ENCODE measurements at regions not wholly inside any gene's neighbourhood (a gene's known extent, or its start where the extent isn't known, plus 50 kb on each side); places are given as distances from the start of the nearest gene placed in this dataset.
"Not testable (repeated sequence)": the region's sequence is repeated elsewhere in the genome, so short reads cannot be mapped to it uniquely, and the experiment has no call there.

- DNase-seq, result no peak
Observed at GRCh38 chr12:74292351-74293194, 245.1 kb upstream of the ATXN7L3B start.

- DNase-seq, result no peak
Observed at GRCh38 chr12:74293689-74294131, 243.9 kb upstream of the ATXN7L3B start.

DNA sequence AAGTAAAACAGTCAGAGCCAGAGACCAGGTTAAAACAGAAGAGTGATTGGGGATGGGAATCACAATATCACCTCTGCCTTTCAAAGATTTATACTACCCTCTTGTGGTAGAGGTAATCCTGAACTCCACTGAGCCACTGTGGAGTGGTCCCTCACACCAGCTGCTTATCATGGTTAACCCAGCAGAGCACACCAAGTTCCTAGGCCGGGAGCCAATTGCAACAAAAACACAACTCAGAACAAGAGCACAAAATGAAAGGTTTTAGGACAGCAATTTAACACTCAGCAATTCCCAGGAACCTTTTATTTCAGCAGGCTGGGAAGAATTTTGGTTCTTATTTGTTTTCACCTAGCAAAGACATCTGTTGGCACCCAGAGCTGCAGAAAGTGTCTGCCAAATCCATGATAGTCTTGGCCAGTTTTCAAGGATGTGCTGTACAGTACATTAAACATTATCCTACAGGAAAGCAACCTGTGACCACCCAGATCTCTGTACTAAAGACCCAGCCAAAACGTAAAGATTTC is 220.5 kb upstream of the ATXN7L3B start:
- DNase-seq, result peak; percentile 90

- no peak for DNase-seq
Observed at GRCh38 chr12:74317741-74318140, 219.9 kb upstream of the ATXN7L3B start.

DNA sequence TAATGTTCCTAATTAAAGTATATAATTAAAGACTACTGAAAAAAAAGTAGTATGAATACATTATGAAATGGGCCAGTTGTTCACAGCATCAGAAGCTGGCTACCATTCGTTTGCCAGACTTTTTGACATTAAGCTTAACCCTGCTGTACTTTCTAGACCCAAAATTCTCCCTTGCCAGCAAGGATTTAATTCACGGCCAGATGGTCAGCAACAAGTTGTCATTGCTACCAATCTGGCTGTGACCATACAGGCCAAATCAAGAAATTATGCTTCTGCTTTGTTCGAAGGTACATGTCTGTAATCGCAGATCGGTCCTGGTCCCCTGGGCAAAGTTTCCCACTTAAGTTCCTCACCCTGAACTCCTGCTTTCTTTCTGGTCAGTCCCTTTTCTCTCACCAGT is 217.7 kb upstream of the ATXN7L3B start:
- no peak for DNase-seq

DNA sequence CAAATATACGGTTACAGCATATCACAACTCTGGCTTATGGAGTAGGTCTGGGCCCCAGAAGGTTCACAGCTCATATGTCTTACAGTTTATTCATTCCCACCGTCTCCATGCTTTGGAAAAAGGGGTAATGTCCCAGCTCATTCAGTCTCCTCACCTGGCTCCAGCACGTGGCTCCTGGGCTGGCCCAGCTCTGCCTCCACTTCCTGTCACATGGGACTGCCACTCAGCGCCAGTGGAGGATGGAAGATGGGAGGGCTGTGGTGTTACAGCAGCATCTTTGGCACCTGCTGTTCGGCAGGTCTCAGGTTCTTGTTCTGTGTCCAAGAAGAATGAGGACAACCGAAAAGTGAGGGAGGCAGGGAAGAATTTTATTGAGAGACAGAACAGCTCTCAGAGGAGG is 216.3 kb upstream of the ATXN7L3B start:
- no peak for DNase-seq

- DNase-seq, result no peak
Observed at GRCh38 chr12:74322792-74323191, 214.8 kb upstream of the ATXN7L3B start.

DNA sequence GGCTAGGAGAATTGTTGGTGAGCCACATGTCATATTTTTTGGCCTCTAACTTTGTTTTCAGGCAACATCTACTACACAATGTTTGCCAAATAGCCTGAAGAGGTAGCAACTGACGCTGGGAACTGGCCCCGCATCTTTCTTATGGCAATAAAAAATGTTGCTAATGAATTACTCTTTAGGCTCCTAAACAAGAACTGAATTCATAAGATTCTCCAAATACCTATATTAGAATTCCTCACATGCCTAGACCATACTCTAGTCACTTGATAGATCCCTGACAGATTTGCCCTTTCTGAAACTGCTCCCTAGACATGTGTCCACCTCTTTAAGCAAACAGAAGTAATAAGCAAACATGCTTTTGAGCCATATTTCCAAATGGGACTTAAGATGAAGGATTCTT is 209.0 kb upstream of the ATXN7L3B start:
- DNase-seq, result no peak

DNA sequence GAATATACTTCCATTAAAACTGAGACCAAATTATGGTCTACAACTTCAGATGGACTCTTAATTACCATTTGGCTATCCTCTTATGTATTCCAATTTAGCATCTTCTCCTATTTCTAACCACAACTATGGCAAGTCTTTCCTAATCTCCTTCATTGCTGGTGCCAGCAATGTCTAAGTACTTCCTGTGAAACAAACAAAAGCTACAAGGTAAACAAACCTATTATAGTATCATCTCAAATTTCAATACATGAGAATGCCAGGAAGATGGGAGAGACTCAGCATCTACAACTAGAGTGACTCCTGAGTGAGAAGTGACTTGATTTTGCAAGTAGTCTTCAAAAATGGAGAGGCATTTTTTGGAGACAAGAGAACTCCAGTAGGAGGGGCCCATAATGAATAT is 202.9 kb upstream of the ATXN7L3B start:
- DNase-seq, result no peak

DNA sequence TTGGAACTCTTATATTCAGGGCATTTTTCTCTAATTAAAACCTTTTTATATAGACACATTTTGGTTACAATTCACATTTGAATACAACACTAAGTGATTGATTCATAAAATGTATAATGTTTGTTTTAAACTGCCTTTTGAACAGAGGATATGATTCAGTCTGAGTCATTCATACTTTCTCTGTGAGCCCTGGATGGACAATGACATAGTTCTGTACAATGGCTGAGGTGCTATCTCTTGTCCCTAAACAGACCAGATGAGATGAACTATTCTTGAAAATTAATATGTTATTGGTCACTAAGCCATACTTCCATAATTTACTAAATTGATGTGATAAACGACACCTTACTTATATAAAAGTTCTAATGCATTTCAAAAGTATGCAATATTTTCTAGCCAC is 199.7 kb upstream of the ATXN7L3B start:
- DNase-seq, result no peak

GRCh38 chr12:74339211-74339610 is 198.4 kb upstream of the ATXN7L3B start:
- no peak for DNase-seq

DNA sequence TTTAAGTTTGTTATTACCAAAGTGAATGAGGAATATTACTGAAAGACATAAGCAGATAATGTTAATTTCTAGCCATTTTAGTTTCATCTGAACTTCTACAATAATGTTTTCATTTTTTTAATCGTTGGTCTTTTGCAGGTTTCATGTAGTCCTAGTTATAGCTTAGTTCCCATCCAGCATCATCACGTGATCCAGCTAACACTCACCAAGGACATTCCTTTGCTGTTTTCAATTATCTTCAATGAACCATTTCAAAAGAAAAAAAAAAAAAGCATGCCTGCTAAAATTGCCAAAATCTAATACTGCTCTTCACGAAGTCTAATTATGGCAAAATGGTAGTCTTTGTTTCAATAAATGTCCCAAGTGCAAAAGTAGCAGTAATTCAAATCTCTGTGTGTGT is 187.7 kb upstream of the ATXN7L3B start:
- DNase-seq, result peak; percentile 14

DNA sequence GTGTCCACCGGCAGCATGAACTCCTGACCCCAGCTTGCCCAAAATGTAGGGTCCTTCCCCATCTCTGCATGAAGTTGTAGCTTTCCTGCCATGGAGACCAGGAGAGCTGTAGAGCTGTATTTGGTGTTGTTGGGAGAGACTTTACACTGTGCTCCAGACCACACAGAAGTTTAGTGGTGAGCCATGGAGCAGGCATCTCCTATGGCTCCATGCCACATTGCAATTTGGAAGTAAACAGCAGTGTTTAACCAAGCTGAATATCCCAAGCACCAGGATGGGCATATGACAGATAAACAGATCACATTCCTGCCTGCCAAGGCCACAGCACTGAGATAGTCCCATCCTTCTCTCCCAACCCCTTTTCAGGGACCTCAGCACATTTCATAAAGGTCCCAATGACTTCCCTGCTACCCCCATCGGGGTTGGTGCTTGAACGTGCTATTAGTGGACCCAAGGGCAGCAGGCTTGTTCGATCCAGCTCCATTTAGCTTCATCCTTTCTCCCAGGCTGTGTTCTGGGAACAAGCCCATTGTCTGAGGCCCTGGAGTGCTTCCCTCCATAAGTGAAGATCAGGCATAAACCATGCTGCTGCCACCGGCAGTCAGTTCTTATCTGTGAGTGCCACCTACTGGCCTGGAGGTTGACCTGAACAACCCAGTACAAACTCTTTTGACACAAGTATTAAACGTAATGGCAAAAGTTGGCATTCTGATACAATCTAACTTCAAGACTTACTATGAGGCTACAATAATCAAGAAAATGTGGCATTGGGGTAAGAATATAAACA is 172.3 kb upstream of the ATXN7L3B start:
- peak; percentile 29 for DNase-seq

DNA sequence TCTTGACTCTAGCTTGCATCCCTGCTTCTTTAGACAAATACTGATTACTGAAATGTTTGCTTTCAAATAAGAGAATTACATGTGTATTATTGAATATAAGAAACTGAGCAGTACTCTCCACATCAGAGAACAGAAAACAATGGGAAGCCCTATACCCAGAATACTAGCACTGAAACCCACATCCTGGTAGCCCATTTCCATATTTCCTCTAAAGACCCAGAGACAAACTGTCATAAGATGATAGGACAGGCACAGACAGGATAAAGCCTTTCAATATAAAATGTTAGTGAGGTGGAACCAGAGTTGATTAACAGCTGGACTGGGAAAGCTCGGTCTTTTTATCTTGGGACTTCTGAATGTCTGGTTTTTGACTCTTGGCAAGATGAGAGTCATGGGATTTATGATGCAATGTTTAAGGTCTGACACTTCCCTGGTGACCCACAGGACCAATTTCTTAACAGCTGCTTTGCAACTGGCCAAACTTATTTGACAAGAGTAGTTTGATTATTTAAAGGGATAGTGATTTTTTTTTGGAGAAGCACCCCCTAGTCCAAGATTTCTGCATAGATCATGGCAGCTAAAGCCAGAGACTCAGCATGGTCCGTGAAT is 166.9 kb upstream of the ATXN7L3B start:
- no peak for DNase-seq

- DNase-seq, result peak; percentile 4
Observed at GRCh38 chr12:74379114-74379513, 158.5 kb upstream of the ATXN7L3B start.

GRCh38 chr12:74381958-74382357 is 155.7 kb upstream of the ATXN7L3B start:
- DNase-seq, result no peak

- DNase-seq, result no peak
Observed at GRCh38 chr12:74382983-74383382, 154.7 kb upstream of the ATXN7L3B start.

DNA sequence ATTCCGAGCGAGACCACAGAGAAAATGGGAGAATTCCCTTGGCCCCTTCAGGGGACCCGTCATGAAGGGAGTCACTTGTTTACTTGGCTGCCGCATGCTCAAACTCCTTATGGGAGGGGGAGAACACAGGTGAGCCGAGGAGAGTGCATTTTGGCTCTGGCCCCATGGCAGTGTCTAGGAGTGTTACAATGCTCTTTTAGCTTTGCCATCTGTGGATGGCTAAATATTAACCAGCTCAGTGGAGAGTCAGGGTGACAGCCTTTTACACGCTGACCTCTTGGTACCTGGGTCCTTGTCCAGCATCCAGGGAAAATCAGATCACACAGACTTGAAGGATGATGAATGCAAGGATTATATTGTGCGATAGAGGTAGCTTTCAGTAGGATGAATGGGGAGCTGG is 146.4 kb upstream of the ATXN7L3B start:
- no peak for DNase-seq

DNA sequence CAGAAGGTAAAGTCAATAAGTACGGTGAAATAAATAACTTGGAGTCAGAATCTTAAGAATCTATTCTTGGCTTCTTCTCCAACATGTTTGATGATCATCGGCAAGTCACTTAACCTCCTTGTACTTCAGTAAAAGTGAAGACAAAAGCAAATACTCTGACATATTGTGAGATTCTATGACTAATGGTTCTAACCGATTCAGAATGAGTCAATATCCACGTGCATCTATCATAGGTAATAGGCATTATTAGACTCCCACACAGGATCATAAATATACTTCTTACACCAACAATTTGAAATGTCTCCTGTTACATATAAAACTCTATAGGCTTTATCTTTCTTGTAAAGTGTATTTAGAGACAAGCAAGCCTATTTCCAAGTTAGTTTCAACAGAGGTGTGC is 144.4 kb upstream of the ATXN7L3B start:
- no peak for DNase-seq

GRCh38 chr12:74394647-74395046 is 143.0 kb upstream of the ATXN7L3B start:
- DNase-seq, result no peak

- DNase-seq, result no peak
Observed at GRCh38 chr12:74401035-74401434, 136.6 kb upstream of the ATXN7L3B start.

DNA sequence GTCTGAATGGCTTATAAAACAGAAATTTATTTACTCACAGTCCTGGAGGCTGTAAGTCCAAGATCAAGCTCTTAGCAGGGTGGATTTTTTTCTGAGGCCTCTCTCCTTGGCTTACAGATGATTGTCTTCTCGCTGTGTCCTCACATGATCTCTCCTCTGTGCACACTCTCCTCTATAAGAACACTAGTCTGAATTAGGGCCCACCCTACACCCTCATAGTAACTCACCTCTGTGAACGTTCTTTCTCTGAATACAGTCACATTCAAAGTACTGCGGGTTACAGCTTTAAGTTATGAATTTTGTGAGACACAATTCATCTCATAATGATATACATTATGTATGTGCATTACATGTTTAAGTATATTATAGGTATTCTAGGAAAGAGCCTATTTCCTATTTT is 135.7 kb upstream of the ATXN7L3B start:
- no peak for DNase-seq

- DNase-seq, result not testable (repeated sequence)
Observed at GRCh38 chr12:74403221-74403470, 134.5 kb upstream of the ATXN7L3B start.

Measured in eye (tissue), 1 donor.